ENCODE measurements at regions not wholly inside any gene's neighbourhood (a gene's known extent, or its start where the extent isn't known, plus 50 kb on each side); places are given as distances from the start of the nearest gene placed in this dataset.

DNA sequence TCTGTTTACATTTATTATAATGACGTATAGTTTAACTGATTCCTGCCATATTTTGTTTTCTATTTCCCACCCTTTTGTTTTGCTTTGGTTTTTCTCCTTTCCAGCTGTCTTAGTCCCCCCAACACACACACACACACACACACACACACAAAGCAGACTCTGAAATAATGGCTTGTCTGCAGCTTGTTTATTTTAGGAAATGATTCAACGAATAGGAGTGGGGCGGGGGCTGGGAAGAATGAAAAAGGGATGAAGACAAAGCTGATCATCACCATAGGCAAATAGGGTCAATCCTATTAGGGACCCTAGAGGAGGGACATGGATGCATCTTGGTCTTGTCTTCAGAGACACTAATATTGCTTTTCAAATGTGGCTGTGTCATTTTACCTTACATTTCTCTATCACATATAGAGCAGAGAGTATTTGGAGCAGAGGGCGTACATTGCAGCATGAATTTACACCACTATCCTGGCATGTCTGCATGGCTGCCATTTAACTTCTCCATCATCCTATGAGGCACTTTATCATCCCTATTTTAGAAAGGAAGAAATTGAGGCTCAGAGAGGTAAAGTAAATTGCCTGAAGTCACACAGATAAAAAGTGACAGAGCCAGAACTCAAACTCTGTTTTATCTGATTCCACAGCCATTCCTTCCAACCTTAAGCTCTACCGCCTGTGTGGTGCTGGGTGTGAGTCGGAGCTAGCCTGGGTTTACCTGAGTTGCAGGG lies 147.2 kb upstream of the TPM1 start:
- H3K4me3 ChIP-seq (ENCODE audit: low read depth, low read length) = no peak overlapping the region
- DNase-seq (ENCODE audit: low read depth) = no peak
- H3K36me3 ChIP-seq (ENCODE audit: control insufficient read depth, insufficient read depth, low read length) = no peaks in the 10 kb centered on the region
- TF ChIP-seq, protein P1, sequence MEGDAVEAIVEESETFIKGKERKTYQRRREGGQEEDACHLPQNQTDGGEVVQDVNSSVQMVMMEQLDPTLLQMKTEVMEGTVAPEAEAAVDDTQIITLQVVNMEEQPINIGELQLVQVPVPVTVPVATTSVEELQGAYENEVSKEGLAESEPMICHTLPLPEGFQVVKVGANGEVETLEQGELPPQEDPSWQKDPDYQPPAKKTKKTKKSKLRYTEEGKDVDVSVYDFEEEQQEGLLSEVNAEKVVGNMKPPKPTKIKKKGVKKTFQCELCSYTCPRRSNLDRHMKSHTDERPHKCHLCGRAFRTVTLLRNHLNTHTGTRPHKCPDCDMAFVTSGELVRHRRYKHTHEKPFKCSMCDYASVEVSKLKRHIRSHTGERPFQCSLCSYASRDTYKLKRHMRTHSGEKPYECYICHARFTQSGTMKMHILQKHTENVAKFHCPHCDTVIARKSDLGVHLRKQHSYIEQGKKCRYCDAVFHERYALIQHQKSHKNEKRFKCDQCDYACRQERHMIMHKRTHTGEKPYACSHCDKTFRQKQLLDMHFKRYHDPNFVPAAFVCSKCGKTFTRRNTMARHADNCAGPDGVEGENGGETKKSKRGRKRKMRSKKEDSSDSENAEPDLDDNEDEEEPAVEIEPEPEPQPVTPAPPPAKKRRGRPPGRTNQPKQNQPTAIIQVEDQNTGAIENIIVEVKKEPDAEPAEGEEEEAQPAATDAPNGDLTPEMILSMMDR (IDR thresholded peaks at IDR 0.05; ENCODE audit: insufficient read depth, low read depth, low read length) = no peak
- ChIA-PET POLR2A (no interaction called here), CTCF (interaction anchor here (0.8 to 2.1 kb wide), 5 partner anchors 11 to 152 kb away, joined by 3 to 10 read pairs (median 3); no protein-coding TSS in a partner anchor)
- no peaks in the 10 kb centered on the region for H3K27me3 ChIP-seq (ENCODE audit: control insufficient read depth, insufficient read depth, low read length)

DNA sequence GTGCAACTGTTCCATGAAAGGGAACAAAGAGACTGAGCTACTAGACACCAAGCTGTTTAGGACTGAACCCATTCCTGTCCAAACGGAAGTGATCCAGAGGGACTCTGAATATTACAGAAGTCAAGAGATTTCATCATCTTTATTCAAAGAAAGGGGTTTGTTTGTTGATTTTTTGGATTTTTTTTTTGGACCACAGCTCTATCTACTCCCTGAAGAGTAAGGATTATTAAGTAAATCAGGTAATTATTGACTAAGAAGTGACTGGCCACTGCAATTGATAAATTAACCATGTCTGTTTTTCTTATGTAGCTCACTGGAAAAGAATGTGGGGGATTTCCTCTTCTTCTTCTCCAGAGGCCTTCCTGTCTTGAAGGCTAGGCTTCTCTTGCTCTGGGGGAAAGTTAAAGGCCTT lies 146.6 kb upstream of the TPM1 start:
- ChIA-PET CTCF (interaction anchor here (0.8 to 2.1 kb wide), 7 partner anchors 8 to 199 kb away, joined by 3 to 10 read pairs (median 3); no protein-coding TSS in a partner anchor), POLR2A (interaction anchor here (0.5 kb wide), 1 partner anchor 46 kb away, joined by 5 read pairs; no protein-coding TSS in a partner anchor)
- Histone ChIP-seq H3K4me3 (ENCODE audit: low read depth, low read length) (no peak overlapping the region), H3K36me3 (ENCODE audit: control insufficient read depth, insufficient read depth, low read length) (no peaks in the 10 kb centered on the region), H3K27me3 (ENCODE audit: control insufficient read depth, insufficient read depth, low read length) (no peaks in the 10 kb centered on the region)
- TF ChIP-seq, protein P1 (IDR thresholded peaks at IDR 0.05; ENCODE audit: insufficient read depth, low read depth, low read length) = no peak
- DNase-seq (ENCODE audit: low read depth) = no peak

- Histone ChIP-seq H3K4me3 (ENCODE audit: low read depth, low read length) (no peak overlapping the region), H3K36me3 (ENCODE audit: control insufficient read depth, insufficient read depth, low read length) (no peaks in the 10 kb centered on the region), H3K27me3 (ENCODE audit: control insufficient read depth, insufficient read depth, low read length) (no peaks in the 10 kb centered on the region)
- POLR2A ChIA-PET = interaction anchor here (0.5 kb wide), 2 partner anchors 46 to 157 kb away, joined by 5 read pairs; no protein-coding TSS in a partner anchor
- CTCF ChIA-PET = interaction anchor here (0.8 to 2.1 kb wide), 8 partner anchors 8 to 198 kb away, joined by 3 to 10 read pairs (median 3); no protein-coding TSS in a partner anchor
- TF ChIP-seq, protein P1 (IDR thresholded peaks at IDR 0.05; ENCODE audit: insufficient read depth, low read depth, low read length) = no peak
- DNase-seq (ENCODE audit: low read depth) = no peak
Measured at GRCh38 chr15:62896380-62896866, 146.1 kb upstream of the TPM1 start.

GRCh38 chr15:62896969-62897486 lies 145.5 kb upstream of the TPM1 start:
- H3K36me3 ChIP-seq (ENCODE audit: control insufficient read depth, insufficient read depth, low read length) = no peaks in the 10 kb centered on the region
- TF ChIP-seq, protein P1 (IDR thresholded peaks at IDR 0.05; ENCODE audit: insufficient read depth, low read depth, low read length) = no peak
- DNase-seq (ENCODE audit: low read depth) = peak; percentile 94
- ChIA-PET CTCF (interaction anchor here (1.0 to 1.7 kb wide), 4 partner anchors 9 to 198 kb away, joined by 3 to 7 read pairs (median 3); no protein-coding TSS in a partner anchor), POLR2A (interaction anchor here (0.5 to 0.6 kb wide), 2 partner anchors 34 to 156 kb away, joined by 4 to 5 read pairs; no protein-coding TSS in a partner anchor)
- H3K4me3 ChIP-seq (ENCODE audit: low read depth, low read length) = no peak overlapping the region
- H3K27me3 ChIP-seq (ENCODE audit: control insufficient read depth, insufficient read depth, low read length) = no peaks in the 10 kb centered on the region

- ChIA-PET POLR2A (interaction anchor here (0.6 kb wide), 1 partner anchor 34 kb away, joined by 4 read pairs; no protein-coding TSS in a partner anchor), CTCF (interaction anchor here (1.0 to 1.7 kb wide), 2 partner anchors 150 to 156 kb away, joined by 3 to 7 read pairs; no protein-coding TSS in a partner anchor)
- no peaks in the 10 kb centered on the region for H3K27me3 ChIP-seq (ENCODE audit: control insufficient read depth, insufficient read depth, low read length)
- H3K36me3 ChIP-seq (ENCODE audit: control insufficient read depth, insufficient read depth, low read length) = no peaks in the 10 kb centered on the region
- no peak overlapping the region for H3K4me3 ChIP-seq (ENCODE audit: low read depth, low read length)
- DNase-seq (ENCODE audit: low read depth) = no peak
- TF ChIP-seq, protein P1 (IDR thresholded peaks at IDR 0.05; ENCODE audit: insufficient read depth, low read depth, low read length) = no peak
Measured at GRCh38 chr15:62897634-62898033, 144.9 kb upstream of the TPM1 start.
